Thymus (tissue), 11 donors: ENCODE measurements at regions not wholly inside any gene's neighbourhood (a gene's known extent, or its start where the extent isn't known, plus 50 kb on each side); places are given as distances from the start of the nearest gene placed in this dataset.

Experiments used
- DNase-seq, 9 donors: peaks; one replicate each; pipeline ENCODE4 v3.0.0-alpha.2; 2013; ENCODE audit warnings: low spot score in 9 of 9, low read depth in 6 of 9, missing footprints in 1 of 9
- H3K27ac ChIP-seq, 2 donors: one replicate each; pipeline ENCODE4 v1.5.1; 2013; ENCODE audit warnings: control low read depth in 1 of 2, low read depth in 1 of 2, low read length in 1 of 2, mild to moderate bottlenecking in 1 of 2, moderate library complexity in 1 of 2
- H3K27me3 ChIP-seq, 2 donors: one replicate each; pipeline ENCODE4 v1.5.1; 2013; ENCODE audit warnings: low read length in 1 of 2; ENCODE audit not compliant: control insufficient read depth in 2 of 2, insufficient read depth in 1 of 2
- H3K36me3 ChIP-seq, 2 donors: one replicate each; pipeline ENCODE4 v1.5.1; 2013; ENCODE audit warnings: low read length in 1 of 2, mild to moderate bottlenecking in 1 of 2, moderate library complexity in 1 of 2; ENCODE audit not compliant: control insufficient read depth in 2 of 2, insufficient read depth in 2 of 2
- H3K4me1 ChIP-seq, 2 donors: one replicate each; pipeline ENCODE4 v1.5.1; 2013; ENCODE audit warnings: low read length in 2 of 2; ENCODE audit not compliant: control insufficient read depth in 2 of 2, insufficient read depth in 2 of 2
- H3K4me3 ChIP-seq, 2 donors: one replicate each; pipeline ENCODE4 v1.5.1; 2013; ENCODE audit warnings: low read length in 2 of 2, control low read depth in 1 of 2, mild to moderate bottlenecking in 1 of 2
- H3K9me3 ChIP-seq, 2 donors: one replicate each; pipeline ENCODE4 v1.5.1; 2013; ENCODE audit warnings: low read length in 1 of 2, mild to moderate bottlenecking in 1 of 2; ENCODE audit not compliant: control insufficient read depth in 2 of 2, insufficient read depth in 1 of 2
- WGBS: extraction: QIAGEN DNeasy Blood & Tissue Kit; methylation state at CpG from one replicate; pipeline ENCODE4 v1.1.7; 2013; 5-methylcytosine and 5-hydroxymethylcytosine counted together
- donor health status: healthy.

DNA sequence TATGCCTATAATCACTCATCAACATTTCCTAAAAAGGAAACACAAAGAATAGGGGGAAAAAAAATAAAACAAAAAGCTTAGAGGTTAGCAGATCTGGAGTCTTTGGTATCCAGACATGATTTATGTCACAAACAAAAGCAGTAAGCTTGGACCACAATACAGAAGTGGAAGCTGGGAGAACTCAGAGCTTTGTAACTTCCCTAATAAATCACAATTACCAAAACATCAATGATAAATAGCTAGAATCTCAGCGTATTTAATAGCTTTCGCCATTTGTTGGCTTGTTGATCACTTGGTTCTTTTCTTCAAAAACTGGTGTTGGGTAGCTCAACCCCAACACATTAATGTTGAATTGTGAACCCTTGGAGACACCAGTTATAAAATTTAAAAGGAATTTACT is 392.5 kb downstream of the IRS1 start:
- Histone ChIP-seq H3K4me3 (no peak overlapping the region), H3K36me3 (no peaks in the 10 kb centered on the region), H3K27me3 (no peaks in the 10 kb centered on the region), H3K9me3 (no peaks in the 10 kb centered on the region), H3K27ac (no peak overlapping the region), H3K4me1 (no peaks in the 10 kb centered on the region)
- WGBS: 16% methylated on average over 2 of the region's 2 CpGs
- DNase-seq: no peak

DNA sequence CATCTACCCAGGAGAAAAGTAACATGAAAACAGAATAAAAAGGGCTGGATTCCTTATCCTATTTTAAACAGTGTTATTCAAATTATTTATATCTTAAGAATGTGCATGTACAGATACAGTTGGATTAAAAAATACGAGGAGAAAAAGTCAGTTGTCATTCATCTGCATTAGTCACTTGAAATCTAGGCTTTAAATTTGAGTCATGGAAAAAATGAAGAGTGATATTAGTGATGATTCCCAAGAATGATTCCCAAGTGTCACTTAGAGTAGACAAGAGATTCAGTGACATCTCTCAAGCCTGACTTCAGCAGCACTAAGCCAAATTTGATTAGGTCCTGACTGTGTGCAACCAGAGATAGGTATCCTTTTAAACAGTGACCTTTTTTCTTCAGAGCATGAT is 394.2 kb downstream of the IRS1 start:
- no peaks in the 10 kb centered on the region for H3K4me1 ChIP-seq
- no peaks in the 10 kb centered on the region for H3K9me3 ChIP-seq
- DNase-seq: no peak
- no peaks in the 10 kb centered on the region for H3K36me3 ChIP-seq
- no peak overlapping the region for H3K4me3 ChIP-seq
- no peaks in the 10 kb centered on the region for H3K27me3 ChIP-seq
- WGBS: 87% methylated on average over 1 of the region's 1 CpG
- H3K27ac ChIP-seq: no peak overlapping the region

DNA sequence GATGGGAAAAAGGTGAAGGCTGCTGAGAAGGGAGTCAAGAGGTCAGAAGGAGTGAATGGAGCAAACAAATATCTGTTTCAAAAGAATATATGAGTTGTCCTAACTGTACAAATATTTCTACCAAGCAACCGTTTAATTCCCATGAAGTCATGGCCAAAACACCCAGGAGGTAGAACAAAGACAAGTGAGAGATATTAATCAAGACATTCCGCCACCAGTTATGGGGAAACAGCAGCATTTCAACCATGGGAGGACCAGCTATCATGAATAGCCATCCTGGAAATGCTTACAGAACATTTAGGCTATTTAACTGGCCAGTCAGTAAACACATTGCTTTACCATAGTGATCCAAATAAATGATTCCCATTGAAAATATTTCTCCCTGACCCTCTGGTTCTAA is 396.3 kb downstream of the IRS1 start:
- Histone ChIP-seq H3K4me3 (no peak overlapping the region), H3K4me1 (no peaks in the 10 kb centered on the region), H3K36me3 (no peaks in the 10 kb centered on the region), H3K27me3 (no peaks in the 10 kb centered on the region), H3K9me3 (no peaks in the 10 kb centered on the region), H3K27ac (no peak overlapping the region)
- 87% methylated on average over 2 of the region's 2 CpGs for WGBS
- no peak for DNase-seq

DNA sequence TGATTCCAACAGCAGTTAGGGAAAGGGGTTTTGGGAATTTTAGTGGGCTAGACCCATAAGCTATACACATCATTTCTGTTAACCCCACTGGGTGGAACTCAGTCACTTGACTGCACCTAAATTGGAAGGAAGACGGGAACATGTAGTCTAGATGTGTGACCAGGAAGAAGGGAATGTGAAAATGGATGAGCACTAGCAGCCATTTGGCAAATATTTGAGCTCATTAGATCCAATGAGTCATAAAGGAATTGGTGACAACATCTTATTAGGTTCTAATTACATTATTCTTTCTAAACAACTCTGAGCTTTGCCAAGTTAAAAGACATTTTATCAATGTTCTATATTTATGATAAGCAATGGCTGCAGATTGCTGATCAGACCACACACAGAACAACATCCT is 400.6 kb downstream of the IRS1 start:
- WGBS: 97% methylated on average over 1 of the region's 1 CpG
- Histone ChIP-seq H3K36me3 (no peaks in the 10 kb centered on the region), H3K4me3 (no peak overlapping the region), H3K4me1 (no peaks in the 10 kb centered on the region), H3K27ac (no peak overlapping the region), H3K27me3 (no peaks in the 10 kb centered on the region), H3K9me3 (no peaks in the 10 kb centered on the region)
- no peak for DNase-seq

DNA sequence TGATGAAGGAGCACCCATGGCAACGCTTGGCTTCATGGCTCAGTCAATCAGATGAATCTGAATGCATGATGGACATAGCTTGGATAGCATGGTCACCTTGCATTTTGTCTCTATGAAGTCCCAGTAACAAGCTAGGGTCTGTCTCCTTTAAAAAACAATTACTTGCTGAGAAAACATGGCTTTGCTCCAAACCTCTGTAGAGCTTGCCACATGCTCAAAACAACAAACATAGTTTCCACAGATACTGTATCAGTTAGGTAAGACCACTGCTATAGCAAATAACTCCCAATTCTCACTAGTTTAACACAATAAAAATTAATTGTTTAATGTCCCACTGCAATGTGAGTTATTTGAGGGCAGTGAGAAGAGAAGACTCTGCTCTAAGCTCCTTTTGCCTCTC is 401.0 kb downstream of the IRS1 start:
- Histone ChIP-seq H3K36me3 (no peaks in the 10 kb centered on the region), H3K4me1 (no peaks in the 10 kb centered on the region), H3K27ac (no peak overlapping the region), H3K9me3 (no peaks in the 10 kb centered on the region), H3K27me3 (no peaks in the 10 kb centered on the region), H3K4me3 (no peak overlapping the region)
- no peak for DNase-seq
- 93% methylated on average over 1 of the region's 1 CpG for WGBS

DNA sequence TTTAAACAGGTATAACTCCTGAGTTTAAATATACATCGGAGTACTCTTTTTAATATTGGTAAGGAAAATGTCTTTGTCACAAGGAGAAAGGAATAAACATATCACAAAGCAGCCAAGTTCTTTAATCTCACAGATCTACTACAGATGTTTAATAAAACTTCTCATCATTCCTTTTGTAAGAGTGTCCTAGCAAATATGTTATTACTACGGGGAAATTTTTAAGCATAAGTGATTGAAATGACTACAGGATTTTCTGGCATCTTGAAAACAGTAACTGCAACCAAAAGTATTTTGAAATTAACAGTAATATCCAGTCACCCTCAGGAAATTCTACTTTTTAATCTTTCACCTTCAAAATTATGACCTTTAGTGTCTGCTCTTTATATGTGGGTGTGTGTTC is 403.1 kb downstream of the IRS1 start:
- H3K27ac ChIP-seq: no peak overlapping the region
- H3K4me1 ChIP-seq: no peaks in the 10 kb centered on the region
- no peak for DNase-seq
- 94% methylated on average over 2 of the region's 2 CpGs for WGBS
- H3K27me3 ChIP-seq: no peaks in the 10 kb centered on the region
- H3K36me3 ChIP-seq: no peaks in the 10 kb centered on the region
- no peak overlapping the region for H3K4me3 ChIP-seq
- H3K9me3 ChIP-seq: no peaks in the 10 kb centered on the region

DNA sequence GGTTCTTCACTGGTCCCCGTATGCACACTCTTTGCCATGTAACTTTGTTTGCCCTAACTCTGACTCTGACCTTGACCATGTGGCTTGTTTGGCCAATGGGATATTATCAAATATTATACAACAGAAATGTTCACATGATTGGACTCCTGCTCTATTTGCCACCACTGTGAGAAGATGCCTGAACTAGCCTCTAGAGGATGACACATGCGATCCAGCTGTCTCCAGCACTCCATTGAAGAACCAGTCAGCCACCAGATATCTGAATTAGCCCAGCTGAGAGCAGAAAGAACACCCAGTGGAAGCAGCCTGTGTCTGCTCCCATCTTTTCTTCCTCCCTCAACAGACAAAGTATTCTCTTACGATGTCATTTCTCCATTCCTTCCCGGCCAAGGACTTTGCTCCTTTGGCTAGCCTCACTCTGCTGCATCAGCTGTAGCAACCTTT is 412.1 kb downstream of the IRS1 start:
- DNase-seq: no peak
- no peaks in the 10 kb centered on the region for H3K27me3 ChIP-seq
- H3K9me3 ChIP-seq: no peaks in the 10 kb centered on the region
- H3K4me3 ChIP-seq: no peak overlapping the region
- no peaks in the 10 kb centered on the region for H3K36me3 ChIP-seq
- H3K27ac ChIP-seq: no peak overlapping the region
- WGBS: 97% methylated on average over 4 of the region's 4 CpGs
- no peaks in the 10 kb centered on the region for H3K4me1 ChIP-seq

DNA sequence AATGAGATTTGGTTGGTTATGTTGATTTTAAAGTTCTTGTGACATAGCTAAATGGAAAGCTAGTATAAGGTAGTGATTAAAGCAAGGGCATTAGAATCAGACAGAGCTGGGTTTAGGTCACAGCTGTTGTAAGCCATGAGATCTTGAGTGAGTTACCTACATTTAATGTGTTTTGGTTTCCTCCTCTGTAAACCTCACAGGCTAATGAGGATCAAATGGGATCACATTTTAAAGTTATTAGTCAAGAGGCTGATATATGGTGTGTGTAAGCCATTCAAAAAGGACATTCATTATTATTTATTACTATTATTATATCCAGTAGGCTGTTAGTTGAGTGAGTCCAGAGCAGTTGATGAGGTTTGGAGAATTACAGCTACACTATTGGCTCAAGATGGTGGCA is 416.2 kb downstream of the IRS1 start:
- Histone ChIP-seq H3K27ac (no peak overlapping the region), H3K4me3 (no peak overlapping the region), H3K36me3 (no peaks in the 10 kb centered on the region), H3K4me1 (no peaks in the 10 kb centered on the region), H3K27me3 (no peaks in the 10 kb centered on the region), H3K9me3 (no peaks in the 10 kb centered on the region)
- no peak for DNase-seq

DNA sequence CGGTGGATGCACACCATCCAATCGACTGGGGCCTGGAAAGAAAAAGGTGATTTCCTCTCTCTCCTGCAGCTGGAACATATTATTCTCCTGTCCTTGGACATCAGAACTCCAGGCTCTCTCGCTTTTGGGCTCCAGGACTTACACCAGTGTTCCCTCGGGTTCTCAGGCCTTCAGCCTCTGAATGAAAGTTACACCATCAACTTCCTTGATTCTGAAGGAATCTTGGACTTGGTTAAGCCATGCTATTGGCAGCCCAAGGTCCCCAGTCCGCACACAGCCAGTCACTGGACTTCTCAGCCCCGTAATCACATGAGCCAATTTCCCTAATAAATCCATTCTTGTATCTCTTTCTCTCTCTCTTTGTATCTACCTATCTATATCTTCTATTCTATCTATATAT is 418.9 kb downstream of the IRS1 start:
- Histone ChIP-seq H3K36me3 (no peaks in the 10 kb centered on the region), H3K9me3 (no peaks in the 10 kb centered on the region), H3K27me3 (no peaks in the 10 kb centered on the region), H3K4me1 (no peaks in the 10 kb centered on the region), H3K4me3 (no peak overlapping the region), H3K27ac (no peak overlapping the region)
- no peak for DNase-seq
- WGBS: 93% methylated on average over 6 of the region's 6 CpGs
